ENCODE measurements at regions not wholly inside any gene's neighbourhood (a gene's known extent, or its start where the extent isn't known, plus 50 kb on each side); places are given as distances from the start of the nearest gene placed in this dataset.

- TF ChIP-seq CTCF (IDR thresholded peaks at IDR 0.05; ENCODE audit: low read depth, low read length, poor library complexity, severe bottlenecking) (no peak), EZH2phosphoT487 (IDR thresholded peaks at IDR 0.05; ENCODE audit: borderline replicate concordance, low read length) (no peak)
These were observed 1302.3 kb downstream of the FSCB start for GRCh38 chr14:43204816-43205215.
